Stimulated activated CD4-positive, alpha-beta T cell treated with anti-CD3 and anti-CD28 coated beads, Interleukin-1b, Interleukin-23, amount 100 ng/mL, for 24 hours (primary cell): ENCODE measurements at regions not wholly inside any gene's neighbourhood (a gene's known extent, or its start where the extent isn't known, plus 50 kb on each side); places are given as distances from the start of the nearest gene placed in this dataset.
"Not testable (repeated sequence)": the region's sequence is repeated elsewhere in the genome, so short reads cannot be mapped to it uniquely, and the experiment has no call there.

Source experiments
- DNase-seq, 4 experiments: peaks; one replicate each; pipeline ENCODE4 v3.0.0-alpha.2; 2020; ENCODE audit warnings: low read depth in 4 of 4, low spot score in 1 of 4

DNA sequence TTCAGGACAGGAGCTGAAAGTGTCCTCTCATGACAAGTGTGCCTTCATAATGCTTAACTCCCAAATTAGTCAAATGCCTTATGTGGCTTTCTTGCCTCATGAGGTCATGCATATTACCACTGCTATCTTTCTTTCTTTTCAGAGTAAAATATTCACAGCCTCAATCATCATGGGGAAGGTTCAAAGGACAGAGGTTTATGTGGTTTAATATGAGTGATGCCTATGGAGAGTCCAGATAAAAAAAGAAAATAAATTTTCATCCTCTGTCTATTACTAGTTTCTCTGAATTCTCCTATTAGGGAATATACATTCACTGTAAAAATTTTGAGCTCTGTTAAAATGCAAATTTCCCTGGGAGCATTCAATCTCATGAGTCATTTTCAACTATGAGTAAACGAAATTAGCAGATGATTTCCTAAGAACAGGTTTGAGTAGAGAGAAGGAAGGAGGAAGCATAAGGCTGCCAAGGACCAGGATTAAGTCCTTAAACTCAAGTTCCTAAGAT, 396.9 kb upstream of the ADGRB3 start:
- no peak for DNase-seq

GRCh38 chr6:68237205-68237604, 397.9 kb upstream of the ADGRB3 start:
- DNase-seq, result no peak

- DNase-seq, result no peak
These were observed 399.7 kb upstream of the ADGRB3 start for GRCh38 chr6:68235326-68235784.

DNA sequence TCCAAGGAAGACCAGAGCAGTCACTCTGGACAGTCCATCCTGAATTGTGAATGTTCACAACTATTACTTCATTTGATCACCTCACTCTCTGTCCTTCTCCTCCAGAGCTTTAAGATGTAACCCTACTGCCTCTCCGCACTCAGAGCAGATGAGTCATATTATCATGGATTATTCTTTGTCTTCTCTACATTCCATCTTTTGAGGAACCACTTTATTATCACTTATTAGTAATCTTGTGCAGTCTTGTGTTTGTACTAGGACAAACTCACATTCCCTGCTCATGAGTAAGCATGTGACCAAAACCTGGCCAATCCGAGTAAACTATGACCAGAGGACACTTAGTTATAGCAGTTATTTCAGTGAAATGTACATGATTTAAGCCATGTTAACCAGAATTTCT, 401.5 kb upstream of the ADGRB3 start:
- DNase-seq, result no peak

DNA sequence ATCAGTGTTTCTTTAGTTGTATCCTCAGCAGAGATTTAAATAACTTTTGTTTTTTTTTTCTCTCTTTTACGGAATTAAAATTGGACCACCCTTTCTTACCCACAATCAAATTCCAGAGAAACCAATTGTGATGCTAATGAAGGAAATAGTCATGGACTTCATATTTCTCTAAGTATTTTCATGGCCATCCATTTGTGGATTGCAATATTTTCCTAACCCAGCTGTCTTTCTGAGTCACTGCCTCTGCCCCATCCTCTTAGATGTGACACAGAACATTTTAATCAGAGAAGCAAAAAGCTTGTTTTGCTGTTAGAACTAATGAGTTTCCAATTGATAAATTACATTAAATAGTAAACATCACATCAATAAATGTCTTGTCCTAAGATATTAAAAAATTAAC, 405.5 kb upstream of the ADGRB3 start:
- DNase-seq, result no peak

DNA sequence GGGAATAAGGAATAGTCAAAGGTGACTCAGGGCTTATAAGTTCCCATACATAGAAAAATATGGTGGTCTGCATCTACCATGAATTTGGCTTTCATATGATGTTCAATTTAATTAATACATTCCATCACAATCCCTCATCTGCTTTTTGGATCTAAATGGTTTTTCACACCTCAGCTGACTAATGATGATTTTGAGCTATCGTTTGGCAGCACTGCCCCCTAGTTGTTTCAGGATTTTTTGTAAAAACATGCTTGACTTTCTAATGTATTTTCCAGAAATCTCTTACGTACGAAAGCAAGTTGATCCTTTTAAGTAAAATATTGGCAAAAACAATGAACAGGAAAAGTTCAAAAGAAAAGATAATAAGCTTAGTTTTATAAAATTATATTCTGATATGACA, 408.6 kb upstream of the ADGRB3 start:
- DNase-seq, result no peak

DNA sequence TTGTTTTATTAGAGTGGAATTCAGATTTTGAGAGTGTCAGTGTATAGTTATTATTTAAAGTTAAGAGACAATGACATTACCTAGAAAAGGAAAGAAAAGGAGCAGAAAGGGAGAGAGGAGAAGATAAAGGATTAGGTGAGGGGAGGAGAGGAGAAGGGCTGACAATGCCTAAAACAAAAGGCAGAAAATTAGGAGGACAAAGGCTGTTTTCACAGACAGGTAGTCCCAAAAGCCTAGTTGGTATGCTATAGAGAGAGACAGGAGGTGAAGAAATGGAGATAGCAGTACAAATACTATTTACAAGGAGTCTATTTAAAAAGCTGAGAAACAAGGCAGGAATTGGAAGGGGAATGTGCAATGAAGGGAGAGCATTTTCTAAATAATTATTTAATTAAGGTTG, 409.4 kb upstream of the ADGRB3 start:
- no peak for DNase-seq

DNA sequence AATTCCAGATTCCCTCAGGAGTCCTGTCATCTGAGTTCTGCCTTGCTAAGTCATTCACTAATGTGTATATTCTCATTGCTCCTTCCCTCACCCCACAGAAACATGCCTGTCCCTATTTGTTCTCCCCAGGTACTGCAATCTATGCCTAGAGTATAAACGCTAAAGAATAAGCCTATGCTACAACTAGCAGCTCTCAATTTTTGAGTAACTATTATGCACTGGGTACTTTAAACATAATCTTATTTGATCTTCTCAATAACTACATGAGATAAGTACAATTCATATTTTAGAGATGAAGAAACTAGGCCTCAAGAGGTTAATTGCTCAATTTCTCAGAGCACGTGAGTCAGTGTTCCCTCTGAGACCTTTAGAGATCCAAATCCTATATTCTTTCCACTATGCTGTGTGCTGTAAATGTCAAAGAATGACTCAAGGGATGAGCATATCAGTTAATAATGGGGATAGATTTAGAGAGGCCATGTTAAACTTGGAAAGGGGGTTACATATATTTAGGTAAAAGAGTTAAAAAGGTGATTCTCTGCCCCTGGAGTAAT, 423.8 kb upstream of the ADGRB3 start:
- no peak for DNase-seq

- not testable (repeated sequence) for DNase-seq
These were observed 427.5 kb upstream of the ADGRB3 start for GRCh38 chr6:68207612-68208011.

DNA sequence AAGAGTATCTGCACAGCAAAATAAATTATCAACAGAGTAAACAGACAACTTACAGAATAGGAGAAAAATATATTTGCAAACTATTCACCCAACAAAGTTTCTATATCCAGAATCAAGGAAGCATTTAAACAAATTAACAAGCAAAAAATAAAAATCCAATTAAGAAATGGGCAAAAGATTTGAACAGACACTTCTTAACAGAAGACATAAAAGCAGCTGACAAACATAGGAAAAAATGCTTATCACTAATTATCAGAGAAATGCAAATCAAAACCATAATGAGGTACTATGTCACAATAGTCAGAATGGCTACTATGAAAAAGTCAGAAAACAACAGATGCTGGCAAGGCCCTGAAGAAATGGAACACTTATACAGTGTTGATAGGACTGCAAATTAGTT, 434.2 kb upstream of the ADGRB3 start:
- no peak for DNase-seq

DNA sequence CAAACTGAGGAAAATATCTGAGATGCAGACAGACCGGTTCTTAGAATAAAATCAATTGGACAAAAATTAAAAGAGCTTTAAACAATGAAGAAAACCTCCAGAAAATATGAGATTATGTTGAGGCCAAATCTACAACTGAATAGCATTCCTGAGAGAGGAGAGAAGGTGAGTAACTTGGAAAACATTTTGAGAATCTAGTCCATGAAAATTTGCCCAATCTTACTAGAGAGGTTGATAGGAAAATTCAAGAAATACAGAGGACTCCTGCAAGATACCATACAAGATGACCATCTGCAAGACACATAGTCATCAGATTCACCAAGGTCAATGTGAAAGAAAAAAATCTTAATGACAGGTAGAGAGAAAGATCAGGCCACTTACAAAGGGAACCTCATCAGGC, 437.7 kb upstream of the ADGRB3 start:
- DNase-seq, result no peak

DNA sequence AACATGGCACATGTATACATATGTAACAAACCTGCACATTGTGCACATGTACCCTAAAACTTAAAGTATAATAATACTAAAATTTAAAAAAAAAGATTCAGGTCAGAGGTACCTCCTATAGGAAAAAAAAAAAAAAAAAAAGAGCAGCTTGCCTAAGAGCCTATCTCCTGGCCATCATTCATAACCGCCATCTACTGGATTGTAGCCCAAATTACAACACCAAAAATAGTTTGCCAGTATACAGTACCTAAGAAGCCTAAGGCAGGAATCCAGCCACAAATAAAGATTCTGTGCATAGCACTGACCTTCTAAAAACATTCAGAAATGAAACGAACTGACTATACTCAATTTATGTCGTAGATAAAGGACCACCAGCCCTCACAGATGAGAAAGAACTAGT, 438.4 kb upstream of the ADGRB3 start:
- DNase-seq, result no peak

GRCh38 chr6:68195753-68196152, 439.3 kb upstream of the ADGRB3 start:
- not testable (repeated sequence) for DNase-seq

GRCh38 chr6:68194846-68195478, 440.1 kb upstream of the ADGRB3 start:
- DNase-seq, result no peak

DNA sequence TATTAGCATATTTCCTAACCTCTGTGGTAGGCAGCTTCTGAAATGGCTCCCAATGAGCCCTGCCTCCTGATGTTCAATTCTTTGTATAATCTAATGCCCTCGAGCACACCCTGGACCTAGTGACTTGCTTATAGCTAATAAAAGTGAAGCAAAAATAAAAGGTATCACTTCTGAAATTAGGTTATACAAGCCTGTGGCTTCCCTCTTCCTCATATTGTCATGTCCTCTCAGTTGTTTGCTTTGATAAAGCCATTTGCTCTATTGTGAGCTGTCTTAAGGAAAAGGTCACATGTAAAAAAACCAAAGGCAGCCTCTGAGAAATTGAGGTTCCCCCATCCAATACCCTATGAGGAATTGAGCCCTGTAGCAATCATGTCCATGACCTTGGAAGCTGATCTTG, 442.1 kb upstream of the ADGRB3 start:
- DNase-seq, result no peak

DNA sequence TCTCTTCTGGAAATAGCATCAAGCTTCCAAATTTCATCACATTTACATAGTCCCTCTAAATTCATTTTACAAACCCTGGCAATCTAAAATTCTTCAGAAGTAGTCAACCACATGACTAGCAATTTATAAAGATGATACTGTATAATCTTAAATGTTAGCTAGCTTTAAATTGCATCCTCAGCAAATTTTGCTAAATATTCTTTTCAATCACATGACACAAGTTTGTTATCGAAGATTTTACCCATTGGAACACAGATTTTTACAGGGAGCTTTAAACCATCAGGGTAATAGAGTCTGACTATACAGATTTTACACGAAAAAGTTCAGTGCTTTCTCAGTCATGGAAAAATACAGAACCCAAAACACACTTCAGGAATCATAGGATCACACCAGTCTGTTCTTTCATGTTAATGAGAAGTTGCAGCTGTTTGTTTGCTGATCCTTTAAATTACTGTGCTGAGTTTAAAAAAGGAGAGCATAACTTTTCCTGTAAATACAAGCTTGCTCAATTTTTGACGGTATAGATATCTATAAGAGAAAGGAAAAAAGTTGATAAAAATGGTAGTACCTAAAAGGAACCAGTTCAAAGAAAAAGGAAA, 445.8 kb upstream of the ADGRB3 start:
- DNase-seq, result no peak

- DNase-seq, result no peak
These were observed 448.2 kb upstream of the ADGRB3 start for GRCh38 chr6:68186870-68187269.

- DNase-seq, result no peak
These were observed 452.7 kb upstream of the ADGRB3 start for GRCh38 chr6:68182386-68182785.

GRCh38 chr6:68181027-68181426, 454.1 kb upstream of the ADGRB3 start:
- not testable (repeated sequence) for DNase-seq

GRCh38 chr6:68173616-68174015, 461.5 kb upstream of the ADGRB3 start:
- DNase-seq, result no peak

DNA sequence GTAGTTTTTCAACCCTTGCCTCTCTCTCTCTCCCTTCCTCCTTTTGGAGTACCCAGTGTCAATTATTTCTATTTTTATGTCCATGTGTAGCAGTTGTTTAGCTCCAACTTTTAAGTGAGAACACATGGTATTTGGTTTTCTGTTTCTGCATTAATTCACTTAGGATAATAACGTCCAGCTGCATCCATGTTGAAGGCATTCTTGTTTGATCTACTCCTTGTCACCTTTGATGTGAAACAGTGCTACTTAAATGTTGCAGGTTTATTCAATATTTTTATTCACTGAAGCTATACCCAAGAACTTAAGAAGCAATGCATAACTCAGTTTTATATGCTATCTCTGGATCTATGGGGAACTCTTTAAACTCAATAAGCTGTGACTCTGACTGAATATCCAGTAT, 465.2 kb upstream of the ADGRB3 start:
- no peak for DNase-seq

- no peak for DNase-seq
These were observed 467.5 kb upstream of the ADGRB3 start for GRCh38 chr6:68167604-68168003.

DNA sequence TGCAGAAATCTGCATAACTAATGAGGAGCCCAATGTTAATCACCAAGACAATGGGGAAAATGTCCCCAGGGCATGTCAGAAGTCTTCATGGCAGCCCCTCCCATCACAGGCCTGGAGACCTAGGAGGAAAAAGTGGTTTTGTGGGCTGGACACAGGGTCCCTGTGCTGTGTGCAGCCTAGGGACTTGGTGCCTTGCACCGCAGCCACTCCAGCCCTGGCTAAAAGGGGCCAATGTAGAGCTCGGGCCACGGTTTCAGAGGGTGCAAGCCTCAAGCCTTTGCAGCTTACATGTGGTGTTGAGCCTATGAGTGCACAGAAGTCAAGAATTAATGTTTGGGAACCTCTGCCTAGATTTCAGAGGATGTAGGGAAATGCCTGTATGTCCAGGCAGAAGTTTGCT, 474.3 kb upstream of the ADGRB3 start:
- DNase-seq, result not testable (repeated sequence)
